ENCODE measurements at regions not wholly inside any gene's neighbourhood (a gene's known extent, or its start where the extent isn't known, plus 50 kb on each side); places are given as distances from the start of the nearest gene placed in this dataset.

GRCh38 chr10:28984431-28984830 lies 304.4 kb upstream of the LYZL1 start:
- DNase-seq (ENCODE audit: low spot score): no peak
- H3K27me3 ChIP-seq (ENCODE audit: control insufficient read depth in 4 of 4, insufficient read depth in 4 of 4, low read length in 3 of 4): no peaks in the 10 kb centered on the region
- no peak overlapping the region for H3K4me3 ChIP-seq (ENCODE audit: low read depth in 1 of 3, low read length in 3 of 3)
- H3K4me1 ChIP-seq (ENCODE audit: control insufficient read depth in 4 of 4, insufficient read depth in 4 of 4, low read length in 3 of 4): peaks cover 0 to 5% (median 0%) of the 10 kb centered on the region in 4 donors
- H3K36me3 ChIP-seq (ENCODE audit: control insufficient read depth in 4 of 4, insufficient read depth in 3 of 4, low read depth in 1 of 4, low read length in 3 of 4): no peaks in the 10 kb centered on the region
- 18% methylated on average over 6 of the region's 6 CpGs for WGBS
- TF ChIP-seq, protein P1, sequence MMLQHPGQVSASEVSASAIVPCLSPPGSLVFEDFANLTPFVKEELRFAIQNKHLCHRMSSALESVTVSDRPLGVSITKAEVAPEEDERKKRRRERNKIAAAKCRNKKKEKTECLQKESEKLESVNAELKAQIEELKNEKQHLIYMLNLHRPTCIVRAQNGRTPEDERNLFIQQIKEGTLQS (IDR thresholded peaks at IDR 0.05): peak; percentile 95
- no peak for TF ChIP-seq REST (IDR thresholded peaks at IDR 0.05)
- TF ChIP-seq, protein P2, sequence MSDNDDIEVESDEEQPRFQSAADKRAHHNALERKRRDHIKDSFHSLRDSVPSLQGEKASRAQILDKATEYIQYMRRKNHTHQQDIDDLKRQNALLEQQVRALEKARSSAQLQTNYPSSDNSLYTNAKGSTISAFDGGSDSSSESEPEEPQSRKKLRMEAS (IDR thresholded peaks at IDR 0.05): peak; percentile 83
- peak; percentile 61 to 87 for TF ChIP-seq RXRA (IDR thresholded peaks at IDR 0.05)
- no peak for TF ChIP-seq ZBTB33 (IDR thresholded peaks at IDR 0.05)
- TF ChIP-seq, protein P3, sequence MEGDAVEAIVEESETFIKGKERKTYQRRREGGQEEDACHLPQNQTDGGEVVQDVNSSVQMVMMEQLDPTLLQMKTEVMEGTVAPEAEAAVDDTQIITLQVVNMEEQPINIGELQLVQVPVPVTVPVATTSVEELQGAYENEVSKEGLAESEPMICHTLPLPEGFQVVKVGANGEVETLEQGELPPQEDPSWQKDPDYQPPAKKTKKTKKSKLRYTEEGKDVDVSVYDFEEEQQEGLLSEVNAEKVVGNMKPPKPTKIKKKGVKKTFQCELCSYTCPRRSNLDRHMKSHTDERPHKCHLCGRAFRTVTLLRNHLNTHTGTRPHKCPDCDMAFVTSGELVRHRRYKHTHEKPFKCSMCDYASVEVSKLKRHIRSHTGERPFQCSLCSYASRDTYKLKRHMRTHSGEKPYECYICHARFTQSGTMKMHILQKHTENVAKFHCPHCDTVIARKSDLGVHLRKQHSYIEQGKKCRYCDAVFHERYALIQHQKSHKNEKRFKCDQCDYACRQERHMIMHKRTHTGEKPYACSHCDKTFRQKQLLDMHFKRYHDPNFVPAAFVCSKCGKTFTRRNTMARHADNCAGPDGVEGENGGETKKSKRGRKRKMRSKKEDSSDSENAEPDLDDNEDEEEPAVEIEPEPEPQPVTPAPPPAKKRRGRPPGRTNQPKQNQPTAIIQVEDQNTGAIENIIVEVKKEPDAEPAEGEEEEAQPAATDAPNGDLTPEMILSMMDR (IDR thresholded peaks at IDR 0.05; ENCODE audit: low read depth, low read length, missing input control): no peak
- TF ChIP-seq JUND (IDR thresholded peaks at IDR 0.05): peak; percentile 99 to 100
- TF ChIP-seq RAD21 (IDR thresholded peaks at IDR 0.05): peak; percentile 64 to 67
- TF ChIP-seq YY1 (IDR thresholded peaks at IDR 0.05): peak; percentile 88
- no peak for TF ChIP-seq TAF1 (conservative IDR thresholded peaks at IDR 0.05)
- no peak for TF ChIP-seq NR2F2 (IDR thresholded peaks at IDR 0.05)
- TF ChIP-seq SP1 (IDR thresholded peaks at IDR 0.05): peak; percentile 58
- peak in 1 of 2 donors; percentile 77 for TF ChIP-seq GABPA (IDR thresholded peaks at IDR 0.05 in 1 of 2, conservative IDR thresholded peaks at IDR 0.05 in 1 of 2)
- no peak for TF ChIP-seq FOXA1 (IDR thresholded peaks at IDR 0.05)
- TF ChIP-seq HNF4A (conservative IDR thresholded peaks at IDR 0.05): peak; percentile 27 to 71
- TF ChIP-seq HNF4G (IDR thresholded peaks at IDR 0.05): no peak
- TF ChIP-seq FOXA2 (IDR thresholded peaks at IDR 0.05): no peak
- TF ChIP-seq EGR1 (IDR thresholded peaks at IDR 0.05; ENCODE audit: low read depth in 2 of 2): peak in 1 of 2 donors; percentile 58
- H3K27ac ChIP-seq (ENCODE audit: low read depth in 1 of 2, low read length in 2 of 2): no peak overlapping the region
- no peak overlapping the region for H3K9ac ChIP-seq (ENCODE audit: low read depth in 1 of 2, low read length in 2 of 2)
- no peaks in the 10 kb centered on the region for H3K9me3 ChIP-seq (ENCODE audit: control insufficient read depth in 4 of 4, low read length in 3 of 4)
